Stimulated activated memory B cell treated with anti-CD40 and anti-IgM and Interleukin-4, amounts not matched to agents 10 μg/mL and 1 μg/mL and 100 μg/mL, for 72 hours (primary cell): ENCODE measurements at regions not wholly inside any gene's neighbourhood (a gene's known extent, or its start where the extent isn't known, plus 50 kb on each side); places are given as distances from the start of the nearest gene placed in this dataset.
"Not testable (repeated sequence)": the region's sequence is repeated elsewhere in the genome, so short reads cannot be mapped to it uniquely, and the experiment has no call there.

Experiments
- ATAC-seq: fragments of 150-1000 bp; cut with Tn5 transposase; 2 replicates; pipeline ENCODE4 v1.10.0; 2021
- H3K27ac Mint-ChIP-seq: one replicate; pipeline ENCODE4 v1.8.0; 2022; ENCODE audit warnings: mild to moderate bottlenecking, mixed read lengths
- H3K27me3 Mint-ChIP-seq: one replicate; pipeline ENCODE4 v1.8.0; 2022; ENCODE audit warnings: mixed read lengths
- H3K36me3 Mint-ChIP-seq: one replicate; pipeline ENCODE4 v1.8.0; 2022; ENCODE audit warnings: mixed read lengths
- H3K4me1 Mint-ChIP-seq: one replicate; pipeline ENCODE4 v1.8.0; 2022; ENCODE audit warnings: mixed read lengths
- H3K4me3 Mint-ChIP-seq: one replicate; pipeline ENCODE4 v1.8.0; 2022; ENCODE audit warnings: mild to moderate bottlenecking, moderate library complexity, mixed read lengths
- H3K9me3 Mint-ChIP-seq: one replicate; pipeline ENCODE4 v1.8.0; 2022; ENCODE audit warnings: mixed read lengths

- Mint-ChIP-seq H3K4me1 (no peaks in the 10 kb centered on the region), H3K27me3 (peaks cover 28% of the 10 kb centered on the region), H3K36me3 (no peaks in the 10 kb centered on the region), H3K4me3 (no peak overlapping the region), H3K27ac (no peak overlapping the region), H3K9me3 (peaks cover 7% of the 10 kb centered on the region)
- no peak for ATAC-seq
Observed at GRCh38 chr1:112070677-112071076, 81.2 kb upstream of the KCND3 start.

DNA sequence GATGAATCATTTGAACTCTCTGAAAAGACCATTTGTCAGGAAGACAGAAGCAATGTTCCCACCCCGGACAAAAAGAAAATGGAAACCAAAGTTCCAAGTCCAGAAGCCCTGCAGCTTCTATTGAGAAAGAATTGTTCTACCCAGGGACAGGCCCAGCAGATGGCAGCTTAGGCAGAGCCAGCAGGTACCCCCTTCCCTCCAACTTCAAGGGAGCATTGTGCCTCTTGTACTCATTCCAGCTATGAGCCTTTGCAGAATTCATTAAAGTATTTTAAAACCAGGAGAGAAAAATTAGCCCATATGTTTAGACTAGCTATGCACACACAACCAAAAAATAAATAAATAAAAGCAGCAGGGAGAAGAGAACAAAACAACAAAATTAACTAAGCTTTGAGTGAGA is 85.2 kb upstream of the KCND3 start:
- Mint-ChIP-seq H3K27ac (no peak overlapping the region), H3K9me3 (peaks cover 7% of the 10 kb centered on the region), H3K4me1 (no peaks in the 10 kb centered on the region), H3K4me3 (no peak overlapping the region), H3K36me3 (no peaks in the 10 kb centered on the region), H3K27me3 (peaks cover 8% of the 10 kb centered on the region)
- ATAC-seq = no peak

GRCh38 chr1:112075566-112075965 is 86.1 kb upstream of the KCND3 start:
- Mint-ChIP-seq H3K4me3 (no peak overlapping the region), H3K27ac (no peak overlapping the region), H3K36me3 (no peaks in the 10 kb centered on the region), H3K27me3 (peaks cover 8% of the 10 kb centered on the region), H3K4me1 (no peaks in the 10 kb centered on the region), H3K9me3 (peaks cover 7% of the 10 kb centered on the region)
- no peak for ATAC-seq

DNA sequence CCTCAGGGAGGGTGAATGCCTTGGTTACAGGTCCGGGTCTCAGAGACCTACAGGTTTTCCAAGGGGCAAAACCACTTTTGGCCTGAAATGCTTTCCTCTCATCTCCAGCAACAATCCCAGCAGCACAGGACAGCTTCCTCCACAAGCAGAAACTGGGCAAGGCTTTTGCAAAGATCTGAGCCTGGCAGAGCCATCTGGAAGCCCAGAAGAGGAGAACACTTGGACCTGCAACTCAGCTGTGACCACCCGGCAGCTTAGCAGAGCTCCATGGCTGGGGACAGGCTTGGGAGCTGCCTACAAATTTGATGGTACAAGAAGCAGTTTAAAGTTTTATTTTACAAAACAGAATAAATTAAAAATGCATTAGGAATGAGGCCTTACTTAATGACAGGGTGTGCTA is 90.0 kb upstream of the KCND3 start:
- H3K4me1 Mint-ChIP-seq = no peaks in the 10 kb centered on the region

DNA sequence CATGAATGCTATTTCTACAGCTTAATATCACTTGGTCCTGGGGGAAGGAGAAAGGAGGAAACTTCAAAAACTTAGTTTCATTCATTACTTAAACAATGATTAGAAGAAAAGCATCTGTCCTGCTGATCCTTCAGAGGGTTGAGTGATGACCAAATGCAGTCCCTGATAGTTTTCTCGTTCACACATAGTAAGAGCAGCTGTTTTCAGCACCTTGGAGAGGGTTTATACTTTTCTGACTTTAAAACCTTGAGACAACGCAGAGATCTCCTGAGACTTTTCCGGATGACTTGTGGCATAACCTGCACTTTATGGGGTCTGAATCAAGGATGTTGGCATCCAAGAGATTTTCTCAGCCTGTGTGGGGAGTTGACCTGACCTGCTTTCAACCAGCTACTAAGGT is 94.0 kb upstream of the KCND3 start:
- H3K4me1 Mint-ChIP-seq = peaks cover 9% of the 10 kb centered on the region
- H3K36me3 Mint-ChIP-seq = no peaks in the 10 kb centered on the region
- no peak overlapping the region for H3K4me3 Mint-ChIP-seq
- H3K27me3 Mint-ChIP-seq = peaks cover 20% of the 10 kb centered on the region
- no peak overlapping the region for H3K27ac Mint-ChIP-seq
- no peaks in the 10 kb centered on the region for H3K9me3 Mint-ChIP-seq
- no peak for ATAC-seq

More for the DNA sequence above, 90.0 kb upstream of the KCND3 start:
- Mint-ChIP-seq H3K4me3 (no peak overlapping the region), H3K36me3 (no peaks in the 10 kb centered on the region), H3K27ac (no peak overlapping the region), H3K9me3 (peaks cover 4% of the 10 kb centered on the region), H3K27me3 (peaks cover 20% of the 10 kb centered on the region)
- ATAC-seq = no peak

- no peaks in the 10 kb centered on the region for H3K9me3 Mint-ChIP-seq
- peaks cover 44% of the 10 kb centered on the region for H3K27me3 Mint-ChIP-seq
- no peak overlapping the region for H3K4me3 Mint-ChIP-seq
- no peak overlapping the region for H3K27ac Mint-ChIP-seq
- peaks cover 3% of the 10 kb centered on the region for H3K4me1 Mint-ChIP-seq
- ATAC-seq = no peak
- H3K36me3 Mint-ChIP-seq = no peaks in the 10 kb centered on the region
Observed at GRCh38 chr1:112092656-112093371, 103.3 kb upstream of the KCND3 start.

GRCh38 chr1:112093372-112093694 is 103.9 kb upstream of the KCND3 start:
- no peaks in the 10 kb centered on the region for H3K9me3 Mint-ChIP-seq
- no peak for ATAC-seq
- no peaks in the 10 kb centered on the region for H3K4me1 Mint-ChIP-seq
- H3K4me3 Mint-ChIP-seq = no peak overlapping the region
- peaks cover 47% of the 10 kb centered on the region for H3K27me3 Mint-ChIP-seq
- H3K27ac Mint-ChIP-seq = no peak overlapping the region
- no peaks in the 10 kb centered on the region for H3K36me3 Mint-ChIP-seq

DNA sequence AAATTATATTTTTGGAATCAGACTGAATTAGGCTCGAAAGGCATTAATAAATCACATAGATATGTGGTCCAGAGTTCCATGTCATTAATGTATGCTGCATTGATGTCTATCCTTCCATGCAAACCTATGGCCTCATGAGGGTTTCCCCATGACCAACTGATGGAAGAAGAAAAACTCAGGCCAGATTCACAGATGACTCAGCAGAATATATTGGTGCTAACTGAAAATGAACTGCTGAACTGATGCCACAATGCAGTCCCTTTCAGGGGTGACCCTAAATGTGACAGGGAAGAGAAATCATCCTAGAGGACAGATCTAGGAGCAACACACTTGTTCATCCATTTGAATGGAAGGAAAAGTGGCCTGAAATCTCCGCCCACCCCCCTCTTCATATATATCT is 110.5 kb upstream of the KCND3 start:
- no peak overlapping the region for H3K27ac Mint-ChIP-seq
- H3K9me3 Mint-ChIP-seq = no peaks in the 10 kb centered on the region
- ATAC-seq = no peak
- no peaks in the 10 kb centered on the region for H3K36me3 Mint-ChIP-seq
- no peak overlapping the region for H3K4me3 Mint-ChIP-seq
- no peaks in the 10 kb centered on the region for H3K4me1 Mint-ChIP-seq
- H3K27me3 Mint-ChIP-seq = peaks cover 13% of the 10 kb centered on the region

DNA sequence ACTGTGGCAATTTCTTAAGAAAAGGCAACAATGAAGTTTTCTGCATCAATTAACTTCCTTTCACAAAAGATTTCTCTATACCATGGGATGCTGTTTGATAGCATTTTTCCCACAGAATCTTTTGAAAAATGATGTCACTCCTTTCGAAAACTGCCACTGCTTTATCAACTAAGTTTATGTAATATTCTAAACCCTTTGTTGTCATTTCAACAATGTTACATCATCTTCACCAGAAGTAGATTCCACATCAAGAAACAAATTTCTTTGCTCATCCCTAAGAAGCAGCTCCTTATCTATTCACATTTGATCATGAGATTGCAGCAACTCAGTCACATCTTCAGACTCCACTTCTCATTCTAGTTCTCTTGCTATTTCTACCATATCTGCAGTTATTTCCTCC is 116.1 kb upstream of the KCND3 start:
- peaks cover 18% of the 10 kb centered on the region for H3K27me3 Mint-ChIP-seq
- H3K27ac Mint-ChIP-seq = no peak overlapping the region
- no peaks in the 10 kb centered on the region for H3K36me3 Mint-ChIP-seq
- H3K9me3 Mint-ChIP-seq = peaks cover 6% of the 10 kb centered on the region
- no peak for ATAC-seq
- H3K4me3 Mint-ChIP-seq = no peak overlapping the region
- no peaks in the 10 kb centered on the region for H3K4me1 Mint-ChIP-seq

DNA sequence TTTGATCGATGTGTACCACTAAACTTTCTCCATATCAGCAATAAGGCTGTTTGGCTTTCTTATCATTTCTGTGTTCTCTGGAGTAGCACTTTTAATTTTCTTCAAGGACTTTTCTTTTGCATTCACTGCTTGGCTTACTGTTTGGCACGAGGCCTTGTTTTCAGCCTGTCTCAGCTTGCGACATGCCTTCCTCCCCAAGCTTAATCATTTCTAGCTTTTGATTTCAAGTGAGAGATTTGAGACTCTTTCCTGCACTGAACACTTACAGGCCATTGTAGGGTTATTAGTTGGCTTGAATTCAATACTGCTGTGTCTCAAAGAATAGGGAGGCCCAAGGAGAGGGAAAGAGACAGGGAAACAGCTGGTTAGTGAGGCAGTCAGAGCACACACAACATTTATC is 120.6 kb upstream of the KCND3 start:
- H3K4me3 Mint-ChIP-seq = no peak overlapping the region
- no peak overlapping the region for H3K27ac Mint-ChIP-seq
- peaks cover 6% of the 10 kb centered on the region for H3K9me3 Mint-ChIP-seq
- H3K4me1 Mint-ChIP-seq = no peaks in the 10 kb centered on the region
- peaks cover 37% of the 10 kb centered on the region for H3K27me3 Mint-ChIP-seq
- H3K36me3 Mint-ChIP-seq = no peaks in the 10 kb centered on the region
- ATAC-seq = no peak

DNA sequence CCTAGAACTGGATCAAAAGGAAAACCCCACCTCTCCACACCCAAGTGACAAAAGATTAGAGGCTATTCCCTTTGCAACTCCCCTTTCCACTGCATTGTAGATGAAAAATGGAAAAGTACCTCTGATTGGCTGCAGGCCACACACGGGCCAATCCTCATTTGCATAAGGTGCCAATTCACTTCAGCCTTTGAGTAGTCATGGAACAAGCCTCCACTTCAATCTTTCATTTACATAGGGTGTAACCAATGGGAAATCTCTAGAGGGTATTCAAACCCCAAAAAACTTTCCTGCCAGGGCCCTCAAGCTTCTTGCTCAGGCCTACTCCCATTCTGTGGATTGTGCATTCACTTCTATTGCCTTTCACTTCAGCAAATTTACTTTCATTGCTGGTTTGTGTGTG is 122.3 kb upstream of the KCND3 start:
- Mint-ChIP-seq H3K4me1 (no peaks in the 10 kb centered on the region), H3K9me3 (peaks cover 3% of the 10 kb centered on the region), H3K27me3 (peaks cover 38% of the 10 kb centered on the region), H3K4me3 (no peak overlapping the region), H3K27ac (no peak overlapping the region), H3K36me3 (no peaks in the 10 kb centered on the region)
- no peak for ATAC-seq

DNA sequence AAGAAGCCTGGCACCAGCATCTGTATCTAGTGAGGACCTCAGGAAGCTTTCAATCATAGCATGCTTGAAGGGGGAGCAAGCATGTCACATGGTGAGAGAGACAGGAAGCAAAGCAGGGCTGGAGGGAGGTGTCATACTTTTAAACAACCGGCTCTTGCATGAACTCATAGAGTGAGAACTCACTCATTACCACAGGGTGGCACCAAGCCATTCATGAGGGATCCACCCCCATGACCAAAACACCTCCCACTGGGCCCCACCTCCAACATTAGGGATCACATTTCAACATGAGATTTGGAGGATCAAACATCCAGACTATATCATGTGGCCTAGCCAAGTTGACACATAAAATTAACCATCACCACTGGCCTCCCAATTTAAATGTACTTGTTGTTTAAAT is 125.1 kb upstream of the KCND3 start:
- H3K4me3 Mint-ChIP-seq = no peak overlapping the region
- peaks cover 53% of the 10 kb centered on the region for H3K27me3 Mint-ChIP-seq
- no peaks in the 10 kb centered on the region for H3K4me1 Mint-ChIP-seq
- no peak for ATAC-seq
- H3K27ac Mint-ChIP-seq = no peak overlapping the region
- H3K9me3 Mint-ChIP-seq = no peaks in the 10 kb centered on the region
- H3K36me3 Mint-ChIP-seq = no peaks in the 10 kb centered on the region

GRCh38 chr1:112126598-112126997 is 137.1 kb upstream of the KCND3 start:
- Mint-ChIP-seq H3K36me3 (no peaks in the 10 kb centered on the region), H3K27me3 (peaks cover 9% of the 10 kb centered on the region), H3K4me3 (no peak overlapping the region), H3K4me1 (no peaks in the 10 kb centered on the region), H3K27ac (no peak overlapping the region), H3K9me3 (no peaks in the 10 kb centered on the region)
- ATAC-seq = no peak

DNA sequence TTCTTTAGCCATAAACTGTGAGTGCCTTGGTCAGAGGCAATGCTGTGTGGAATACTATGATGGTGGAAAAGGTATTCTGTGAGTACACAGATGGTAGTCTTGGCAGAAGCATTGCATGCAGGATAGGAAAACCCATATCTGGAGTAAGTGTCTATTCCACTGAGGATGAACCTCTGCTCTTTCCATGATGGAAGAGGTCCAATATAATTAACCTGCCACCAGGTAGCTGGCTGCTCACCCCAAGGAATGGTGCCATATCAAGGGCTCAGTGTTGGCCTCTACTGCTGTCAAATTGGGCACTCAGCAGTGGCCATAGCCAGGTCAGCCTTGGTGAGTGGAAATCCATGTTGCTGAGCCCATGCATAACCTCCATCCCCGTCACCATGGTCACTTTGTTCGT is 138.1 kb upstream of the KCND3 start:
- H3K4me3 Mint-ChIP-seq, ATAC-seq, H3K27ac Mint-ChIP-seq, H3K4me1 Mint-ChIP-seq, H3K9me3 Mint-ChIP-seq, H3K36me3 Mint-ChIP-seq: not testable (repeated sequence)
- H3K27me3 Mint-ChIP-seq = peaks cover 12% of the 10 kb centered on the region

DNA sequence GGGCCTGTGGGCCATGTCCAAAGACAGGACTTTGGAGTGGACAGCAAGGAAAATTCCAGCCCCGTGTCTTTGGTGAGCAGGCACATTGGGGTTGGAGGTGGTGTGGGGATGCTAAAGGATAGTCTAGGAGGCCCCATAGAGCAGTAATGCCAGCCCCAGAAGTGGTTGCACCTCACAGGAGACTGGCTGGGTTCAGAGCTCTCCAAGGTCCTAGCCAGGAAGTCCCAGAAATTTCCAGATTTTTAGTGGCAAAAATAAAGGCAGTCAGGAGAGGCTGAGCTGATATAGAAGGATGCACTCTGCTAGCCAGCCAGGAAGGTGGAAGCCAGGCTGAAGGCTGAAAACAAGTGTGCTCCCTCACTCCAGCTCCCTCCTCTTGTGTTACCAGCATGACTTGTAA is 144.0 kb upstream of the KCND3 start:
- peaks cover 29% of the 10 kb centered on the region for H3K27me3 Mint-ChIP-seq
- no peaks in the 10 kb centered on the region for H3K4me1 Mint-ChIP-seq
- no peak overlapping the region for H3K4me3 Mint-ChIP-seq
- no peak for ATAC-seq
- H3K27ac Mint-ChIP-seq = no peak overlapping the region
- no peaks in the 10 kb centered on the region for H3K36me3 Mint-ChIP-seq
- H3K9me3 Mint-ChIP-seq = no peaks in the 10 kb centered on the region

DNA sequence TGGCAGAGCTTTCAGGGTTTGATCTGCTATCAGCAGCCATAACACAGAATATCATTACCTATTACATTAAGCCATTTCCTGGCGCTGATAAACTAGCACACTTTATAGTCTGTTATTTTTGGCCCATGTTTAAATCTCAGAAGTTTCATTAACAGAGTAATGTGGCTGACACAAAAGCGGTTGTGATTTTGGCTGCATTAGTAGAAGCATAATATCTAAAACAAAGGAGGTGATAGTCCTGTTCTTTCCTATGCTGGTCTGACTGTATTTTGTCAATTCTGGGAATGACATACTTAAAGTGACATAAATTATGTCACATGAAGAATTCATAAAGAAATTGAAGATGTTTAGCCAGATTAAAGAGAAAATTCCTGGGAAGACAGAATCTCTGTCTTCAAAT is 151.3 kb upstream of the KCND3 start:
- Mint-ChIP-seq H3K4me3 (no peak overlapping the region), H3K9me3 (no peaks in the 10 kb centered on the region), H3K27me3 (peaks cover 35% of the 10 kb centered on the region), H3K27ac (no peak overlapping the region), H3K36me3 (no peaks in the 10 kb centered on the region), H3K4me1 (no peaks in the 10 kb centered on the region)
- no peak for ATAC-seq

- Mint-ChIP-seq H3K4me3 (no peak overlapping the region), H3K36me3 (no peaks in the 10 kb centered on the region), H3K27me3 (peaks cover 35% of the 10 kb centered on the region), H3K4me1 (no peaks in the 10 kb centered on the region), H3K27ac (no peak overlapping the region), H3K9me3 (no peaks in the 10 kb centered on the region)
- ATAC-seq = no peak
Observed at GRCh38 chr1:112141301-112141700, 151.8 kb upstream of the KCND3 start.
